Kasumi-1 (cell line): ENCODE measurements at regions not wholly inside any gene's neighbourhood (a gene's known extent, or its start where the extent isn't known, plus 50 kb on each side); places are given as distances from the start of the nearest gene placed in this dataset.
A peak's percentile ranks its signal among the peaks of the same experiment; 100 is the strongest.
"Not testable (repeated sequence)": the region's sequence is repeated elsewhere in the genome, so short reads cannot be mapped to it uniquely, and the experiment has no call there.

Source experiments
- DNase-seq, 2 experiments: peaks; one replicate each; lab custom pipeline; 2025; lab: John Stamatoyannopoulos, UW

DNA sequence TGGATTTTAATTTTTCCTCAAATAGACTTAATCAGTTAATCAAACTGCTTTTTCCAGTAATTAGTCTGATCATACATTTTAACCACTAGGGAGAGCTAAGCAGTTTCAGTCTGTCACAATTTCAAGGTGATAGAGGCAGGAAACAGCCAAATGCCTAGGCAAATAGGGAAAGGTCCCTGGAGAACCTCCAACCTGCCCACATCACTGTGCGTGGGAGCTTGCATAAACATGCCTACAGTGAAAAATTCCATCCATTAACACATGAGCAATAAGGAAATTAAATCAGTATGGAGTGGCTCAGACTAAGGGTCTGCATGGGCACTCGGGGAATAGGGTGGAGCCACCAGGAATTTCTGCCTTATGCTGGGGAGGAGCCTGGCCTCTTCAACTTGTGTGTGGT is 74.6 kb downstream of the AASDHPPT start:
- no peak for DNase-seq

DNA sequence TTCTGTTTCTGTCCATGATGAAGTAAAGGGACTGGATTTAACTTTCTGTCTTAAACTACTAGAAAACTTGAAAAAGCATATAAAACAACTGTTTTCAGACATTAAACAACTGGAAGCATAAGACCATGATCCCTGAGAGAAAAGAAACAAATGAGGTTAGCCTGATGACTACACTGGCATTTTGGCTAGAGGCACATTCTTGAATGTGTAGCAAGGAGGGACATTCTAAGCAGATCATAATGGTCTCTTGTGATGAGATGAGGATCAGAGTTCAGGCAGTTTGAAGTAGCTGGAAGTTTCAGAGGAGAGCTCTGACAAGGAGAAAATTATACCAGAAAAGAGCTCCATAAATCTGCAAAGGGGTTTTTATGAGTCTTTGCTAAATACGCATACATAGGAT is 75.4 kb downstream of the AASDHPPT start:
- no peak for DNase-seq

DNA sequence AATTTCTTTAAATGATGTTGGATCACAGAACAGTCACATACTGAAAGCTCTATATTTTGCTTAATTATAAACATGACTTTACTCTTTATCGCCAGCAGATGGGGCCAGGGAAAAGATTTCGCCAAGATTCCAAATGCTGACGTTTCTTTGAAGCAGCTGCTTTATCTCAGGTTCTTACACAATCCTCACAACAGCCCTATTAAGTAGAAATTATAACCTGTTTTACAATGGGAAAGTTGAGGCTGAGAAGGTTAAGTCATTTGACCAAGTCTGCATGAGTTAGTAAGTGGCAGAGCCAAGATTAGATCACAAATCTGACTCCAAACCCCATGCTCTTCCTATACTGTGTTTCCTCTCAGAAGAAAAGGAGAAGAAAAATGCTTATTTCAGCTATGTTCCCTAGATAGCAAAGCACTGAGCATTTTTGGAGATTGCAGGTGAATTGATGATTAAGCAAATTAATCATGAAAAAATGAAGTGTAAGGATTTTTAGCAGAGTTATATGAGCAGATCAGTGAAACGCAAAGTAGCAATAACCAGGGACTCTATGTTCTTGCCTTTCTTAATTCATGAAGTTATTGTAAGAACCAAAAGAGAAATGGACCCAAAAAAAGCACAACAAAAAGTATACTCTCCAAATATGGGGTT is 79.0 kb downstream of the AASDHPPT start:
- DNase-seq = peak; percentile 38 to 66

- no peak for DNase-seq
Observed at GRCh38 chr11:106158406-106158805, 80.9 kb downstream of the AASDHPPT start.

DNA sequence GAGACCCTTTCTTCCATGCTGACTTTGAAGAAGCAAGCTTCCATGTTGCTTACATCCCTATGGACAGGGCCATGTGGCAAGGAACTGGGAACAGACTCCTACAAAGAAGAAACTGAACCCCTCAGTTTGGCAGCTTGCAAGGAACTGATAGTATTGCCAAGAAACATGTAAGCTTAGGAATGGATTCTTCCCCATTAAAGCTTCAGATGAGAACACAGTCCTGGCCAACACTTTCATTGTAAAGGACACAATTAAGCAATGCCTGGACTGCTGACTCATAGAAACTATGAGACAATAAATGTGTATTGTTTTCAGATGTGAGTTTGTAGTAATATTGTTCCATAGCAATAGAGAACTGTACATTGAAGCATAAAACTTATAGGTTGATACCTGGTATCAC is 82.4 kb downstream of the AASDHPPT start:
- DNase-seq = no peak

GRCh38 chr11:106160494-106160893 is 83.0 kb downstream of the AASDHPPT start:
- DNase-seq = no peak

DNA sequence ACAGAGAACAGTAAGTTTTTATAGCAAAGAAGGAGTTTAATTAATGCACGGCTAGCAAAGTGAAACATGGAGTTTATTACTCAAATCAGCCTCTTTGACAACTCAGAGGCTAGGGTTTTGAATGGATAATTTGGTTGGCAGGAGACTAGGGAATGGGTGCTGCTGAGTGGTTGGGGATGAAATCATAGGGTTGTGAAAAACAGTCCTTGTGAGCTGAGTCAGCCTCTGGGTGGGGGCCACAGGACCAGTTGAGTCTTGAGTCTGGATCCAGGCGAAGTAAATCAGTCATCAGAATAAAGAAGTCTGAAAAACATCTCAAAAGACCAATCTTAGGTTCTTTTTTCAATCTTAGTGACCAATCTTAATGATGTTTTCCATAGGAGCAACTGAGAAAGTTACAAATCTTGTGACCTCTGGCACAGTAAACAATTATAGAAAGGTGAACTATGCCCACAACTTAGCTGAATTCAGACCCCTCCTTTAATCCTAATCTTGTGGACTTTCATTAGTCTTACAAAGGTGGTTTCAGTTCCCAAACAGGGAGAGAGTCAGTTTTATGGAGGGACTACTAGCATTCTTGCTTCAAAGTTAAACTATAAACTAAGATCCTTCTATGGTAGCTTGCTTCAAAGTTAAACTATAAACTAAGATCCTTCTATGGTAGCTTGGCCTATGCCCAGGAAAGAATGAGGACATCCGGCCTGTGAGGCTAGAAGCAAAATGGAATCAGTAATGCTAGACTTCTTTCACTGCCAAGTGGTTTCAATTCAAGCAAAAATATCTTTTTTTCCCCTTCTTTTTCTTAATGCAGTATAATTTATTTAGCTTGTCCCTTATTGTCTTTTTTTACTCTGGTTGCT is 84.5 kb downstream of the AASDHPPT start:
- no peak for DNase-seq

DNA sequence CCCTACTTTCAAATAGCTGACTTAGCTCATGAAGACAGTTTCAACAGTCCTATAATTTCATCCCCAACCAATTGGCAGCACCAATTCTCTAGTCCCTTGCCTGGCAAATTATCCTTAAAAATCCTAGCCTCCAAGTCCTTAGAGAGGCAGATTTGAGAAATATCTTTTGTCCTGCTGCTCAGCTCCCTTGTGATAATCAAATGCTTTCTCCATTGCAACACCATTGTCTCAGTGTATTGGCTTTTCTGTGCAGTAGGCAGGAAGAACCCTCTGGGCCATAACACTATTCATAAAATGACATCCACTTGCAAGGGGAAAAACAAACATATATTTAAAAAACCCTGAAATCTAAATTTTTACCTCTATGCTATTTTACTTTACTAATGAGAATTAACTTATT is 89.6 kb downstream of the AASDHPPT start:
- DNase-seq = peak in 1 of 2 experiments; percentile 1

DNA sequence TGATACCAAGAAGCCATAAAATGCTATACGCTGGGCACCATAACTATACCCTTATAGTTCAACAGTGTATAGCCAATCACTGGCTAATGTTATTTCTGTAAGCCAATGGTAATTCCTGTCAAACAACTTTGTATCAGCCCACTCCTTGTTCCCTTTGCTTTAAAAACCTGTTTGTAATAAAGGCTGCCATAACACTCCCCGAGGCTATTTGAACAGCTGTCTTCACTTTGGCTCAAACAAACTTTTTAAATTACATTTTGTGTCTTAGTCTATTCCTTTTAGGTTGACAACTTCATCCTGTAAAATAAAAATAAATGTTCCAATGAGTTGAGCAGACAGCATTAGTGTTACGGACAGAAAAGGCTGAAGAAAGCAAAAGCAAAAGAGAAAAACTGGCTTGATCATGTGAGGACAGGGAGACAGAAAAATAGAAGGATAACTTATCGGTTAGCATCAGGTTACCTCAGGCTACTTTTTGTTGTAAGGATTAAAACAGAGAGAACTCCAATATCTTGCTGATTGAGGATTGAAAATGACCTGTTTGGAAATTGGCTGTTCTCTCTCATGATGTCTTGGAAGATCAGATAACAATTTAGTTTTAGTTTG is 95.0 kb downstream of the AASDHPPT start:
- no peak for DNase-seq

- DNase-seq = no peak
Observed at GRCh38 chr11:106173291-106173690, 95.8 kb downstream of the AASDHPPT start.

- DNase-seq = not testable (repeated sequence)
Observed at GRCh38 chr11:106174003-106174402, 96.5 kb downstream of the AASDHPPT start.

- no peak for DNase-seq
Observed at GRCh38 chr11:106176817-106177216, 99.4 kb downstream of the AASDHPPT start.

GRCh38 chr11:106177311-106177710 is 99.8 kb downstream of the AASDHPPT start:
- no peak for DNase-seq

- DNase-seq = no peak
Observed at GRCh38 chr11:106178361-106178760, 100.9 kb downstream of the AASDHPPT start.

GRCh38 chr11:106179048-106179447 is 101.6 kb downstream of the AASDHPPT start:
- DNase-seq = no peak

DNA sequence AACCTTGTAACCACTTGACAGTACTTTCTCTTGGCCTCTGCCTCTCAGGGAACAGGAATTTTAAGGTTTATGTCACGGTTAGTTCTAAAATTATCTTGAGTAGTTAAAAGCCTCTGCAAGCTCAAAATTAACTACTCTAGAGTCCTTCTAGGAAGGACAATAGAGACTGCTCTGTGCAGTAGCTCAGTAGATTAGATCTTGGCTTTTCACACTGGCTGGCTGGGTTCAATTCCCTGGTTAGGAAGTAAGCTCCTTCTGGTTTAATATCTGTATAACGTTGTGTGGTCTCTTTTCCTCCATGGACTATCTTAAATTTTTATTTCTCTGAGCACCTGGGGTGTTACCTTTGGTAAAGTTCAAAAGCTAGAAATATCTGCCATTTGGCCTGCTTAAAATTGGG is 109.2 kb downstream of the AASDHPPT start:
- DNase-seq = no peak

GRCh38 chr11:106187860-106188456 is 110.5 kb downstream of the AASDHPPT start:
- peak in 1 of 2 experiments; percentile 1 for DNase-seq

DNA sequence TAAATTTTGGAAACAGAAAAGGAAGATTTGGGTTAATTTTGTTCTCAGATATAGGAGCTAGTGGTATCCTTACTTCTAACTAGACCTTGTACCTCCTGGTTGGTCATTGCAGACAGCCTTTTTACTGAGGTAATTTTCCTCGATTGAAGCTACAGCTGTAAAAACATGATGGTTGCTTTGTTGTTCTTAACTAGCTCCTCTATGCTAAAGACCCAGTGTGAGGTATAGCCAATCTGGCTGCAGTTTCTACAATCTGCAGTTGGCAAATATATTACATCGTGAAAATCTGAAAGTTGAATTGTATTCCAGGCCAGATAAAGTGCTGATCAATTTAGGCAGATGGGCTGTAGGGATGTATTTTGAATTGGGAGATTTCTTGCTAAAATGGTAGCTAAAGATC is 116.5 kb downstream of the AASDHPPT start:
- no peak for DNase-seq

GRCh38 chr11:106197438-106197837 is 120.0 kb downstream of the AASDHPPT start:
- DNase-seq = no peak

DNA sequence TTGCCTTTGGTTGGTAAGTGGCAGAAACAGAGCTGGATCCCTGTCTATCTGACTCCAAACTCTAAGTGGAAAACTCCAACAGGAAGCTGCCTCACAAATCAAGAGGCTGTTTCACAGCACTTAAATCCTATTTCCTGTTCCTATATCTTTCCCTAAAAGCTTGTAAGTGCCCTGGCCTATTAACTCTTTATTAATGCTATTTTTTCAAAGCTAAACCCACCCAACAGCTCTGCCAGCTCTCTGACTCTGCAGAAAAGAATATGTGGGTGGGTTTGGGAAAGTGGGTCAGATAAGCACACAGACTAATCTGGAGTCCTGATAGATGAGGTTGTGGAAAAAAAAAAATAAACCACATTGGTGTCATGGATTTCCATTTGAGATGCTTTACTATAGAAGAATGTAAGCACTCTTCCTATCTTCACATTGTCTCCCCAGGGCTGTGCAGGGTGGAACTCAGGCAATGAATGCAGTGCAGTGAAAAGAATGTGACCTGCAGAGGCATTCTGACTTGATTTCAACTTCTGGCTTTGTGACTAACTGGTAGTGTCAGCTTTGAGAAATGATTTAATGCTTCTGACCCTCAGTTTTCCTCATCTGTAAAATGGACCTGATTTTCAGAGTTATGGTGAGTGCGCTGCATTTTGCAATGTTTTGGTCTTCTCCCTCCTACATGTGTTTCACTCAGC is 125.6 kb downstream of the AASDHPPT start:
- DNase-seq = no peak

DNA sequence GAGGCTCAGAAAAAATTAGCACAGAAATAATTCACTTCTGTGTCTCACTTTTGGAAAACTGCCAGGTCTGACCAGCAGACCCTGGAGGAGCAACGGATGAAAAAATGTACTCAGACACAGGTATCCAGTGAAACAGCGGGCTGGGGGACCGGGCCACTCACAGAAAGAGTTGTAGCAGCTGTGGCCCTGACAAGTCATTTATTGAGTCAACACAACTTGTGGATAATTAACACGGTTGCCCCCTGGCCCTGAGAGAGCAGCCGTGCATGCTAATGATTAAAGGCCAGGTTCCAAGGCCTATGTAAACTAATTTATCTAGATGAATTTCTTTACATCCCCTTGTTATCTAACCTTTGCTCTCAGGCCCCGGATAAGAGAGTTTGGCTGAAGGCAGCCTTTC is 131.3 kb downstream of the AASDHPPT start:
- no peak for DNase-seq

GRCh38 chr11:106212081-106212480 is 134.6 kb downstream of the AASDHPPT start:
- DNase-seq = no peak
